Breast epithelium (tissue), 4 donors: ENCODE measurements at regions not wholly inside any gene's neighbourhood (a gene's known extent, or its start where the extent isn't known, plus 50 kb on each side); places are given as distances from the start of the nearest gene placed in this dataset.

Source experiments
- DNase-seq, 2 donors: peaks; one replicate each; pipeline ENCODE4 v3.0.0-alpha.2; 2019; ENCODE audit warnings: low spot score in 2 of 2
- H3K27ac ChIP-seq, 2 donors: fragments of 200-600 bp; sonication (generic) in 1 of 2; one replicate each; pipeline ENCODE4 v1.5.1; 2016 to 2019; ENCODE audit warnings: mild to moderate bottlenecking in 1 of 2
- H3K27me3 ChIP-seq, 2 donors: fragments of 200-600 bp; sonication (generic) in 1 of 2; one replicate each; pipeline versions ENCODE4 v1.5.1 to v1.6.0; 2017 to 2019; ENCODE audit warnings: control low read depth in 1 of 2, mild to moderate bottlenecking in 1 of 2
- H3K36me3 ChIP-seq: fragments of 200-600 bp; one replicate; pipeline ENCODE4 v1.5.1; 2019
- H3K4me1 ChIP-seq, 2 donors: fragments of 200-600 bp; sonication (generic); one replicate each; pipeline ENCODE4 v1.5.1; 2016 to 2019; ENCODE audit warnings: control low read depth in 1 of 2
- H3K4me3 ChIP-seq, 3 donors: fragments of 200-600 bp; sonication (generic); 1 replicate in 2 of 3; 2 replicates in 1 of 3; pipeline ENCODE4 v1.5.1; 2016 to 2019; ENCODE audit warnings: mild to moderate bottlenecking in 3 of 3, moderate library complexity in 2 of 3
- H3K9me3 ChIP-seq, 2 donors: fragments of 200-600 bp; sonication (generic) in 1 of 2; one replicate each; pipeline ENCODE4 v1.5.1; 2016 to 2019; ENCODE audit warnings: control low read depth in 1 of 2
- POLR2A ChIP-seq: fragments of 450-650 bp; IDR thresholded peaks from one replicate; pipeline ENCODE4 v1.6.1; 2016; ENCODE audit warnings: antibody characterized with exemption, mild to moderate bottlenecking, moderate library complexity
- POLR2AphosphoS5 ChIP-seq, 3 donors: sonication (generic); formaldehyde crosslinking; IDR thresholded peaks; one replicate each; pipeline ENCODE4 v1.6.1; 2017; ENCODE audit warnings: antibody characterized with exemption in 3 of 3
- intact Hi-C: fragments of 100-400 bp; cut with DNase I; formaldehyde crosslinking; loops from one replicate; pipeline ENCODE4 v1.15.1; 2023; ENCODE audit warnings: low total_unique reads
- TF ChIP-seq, protein P1 (sequence below), 3 donors: fragments of 450-650 bp; IDR thresholded peaks; one replicate each; pipeline ENCODE4 v1.5.1; 2016 to 2017; ENCODE audit warnings: antibody characterized with exemption in 3 of 3, mild to moderate bottlenecking in 3 of 3, moderate library complexity in 3 of 3

DNA sequence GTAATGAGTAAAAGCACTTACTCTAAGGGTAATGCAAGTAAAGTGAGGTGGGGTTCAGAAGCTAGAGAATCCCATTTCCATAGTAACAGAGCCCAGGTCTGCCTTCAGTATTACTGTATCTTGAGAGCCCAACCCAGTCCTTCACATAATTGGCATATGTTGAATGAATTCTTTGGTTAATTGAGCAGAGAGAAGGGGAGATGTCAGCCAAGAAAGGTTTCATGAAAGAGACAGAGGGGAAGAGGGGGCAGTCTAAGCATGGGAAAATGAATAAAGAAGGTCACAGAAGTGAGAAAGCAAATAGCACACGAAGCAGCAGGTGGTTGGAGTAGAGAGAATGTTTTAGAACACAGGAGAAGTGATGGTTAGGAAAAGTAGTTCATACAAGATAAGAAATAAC is 371.1 kb downstream of the SEC23A start:
- no peaks in the 10 kb centered on the region for H3K27me3 ChIP-seq
- no peak for DNase-seq
- H3K9me3 ChIP-seq, result no peaks in the 10 kb centered on the region
- TF ChIP-seq, protein P1, sequence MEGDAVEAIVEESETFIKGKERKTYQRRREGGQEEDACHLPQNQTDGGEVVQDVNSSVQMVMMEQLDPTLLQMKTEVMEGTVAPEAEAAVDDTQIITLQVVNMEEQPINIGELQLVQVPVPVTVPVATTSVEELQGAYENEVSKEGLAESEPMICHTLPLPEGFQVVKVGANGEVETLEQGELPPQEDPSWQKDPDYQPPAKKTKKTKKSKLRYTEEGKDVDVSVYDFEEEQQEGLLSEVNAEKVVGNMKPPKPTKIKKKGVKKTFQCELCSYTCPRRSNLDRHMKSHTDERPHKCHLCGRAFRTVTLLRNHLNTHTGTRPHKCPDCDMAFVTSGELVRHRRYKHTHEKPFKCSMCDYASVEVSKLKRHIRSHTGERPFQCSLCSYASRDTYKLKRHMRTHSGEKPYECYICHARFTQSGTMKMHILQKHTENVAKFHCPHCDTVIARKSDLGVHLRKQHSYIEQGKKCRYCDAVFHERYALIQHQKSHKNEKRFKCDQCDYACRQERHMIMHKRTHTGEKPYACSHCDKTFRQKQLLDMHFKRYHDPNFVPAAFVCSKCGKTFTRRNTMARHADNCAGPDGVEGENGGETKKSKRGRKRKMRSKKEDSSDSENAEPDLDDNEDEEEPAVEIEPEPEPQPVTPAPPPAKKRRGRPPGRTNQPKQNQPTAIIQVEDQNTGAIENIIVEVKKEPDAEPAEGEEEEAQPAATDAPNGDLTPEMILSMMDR (IDR thresholded peaks at IDR 0.05), result no peak
- TF ChIP-seq POLR2AphosphoS5 (IDR thresholded peaks at IDR 0.05) (no peak), POLR2A (no peak)
- no peaks in the 10 kb centered on the region for H3K36me3 ChIP-seq
- H3K4me1 ChIP-seq, result no peaks in the 10 kb centered on the region
- intact Hi-C loops, result no loop called here
- H3K4me3 ChIP-seq, result no peak overlapping the region
- H3K27ac ChIP-seq, result no peak overlapping the region

DNA sequence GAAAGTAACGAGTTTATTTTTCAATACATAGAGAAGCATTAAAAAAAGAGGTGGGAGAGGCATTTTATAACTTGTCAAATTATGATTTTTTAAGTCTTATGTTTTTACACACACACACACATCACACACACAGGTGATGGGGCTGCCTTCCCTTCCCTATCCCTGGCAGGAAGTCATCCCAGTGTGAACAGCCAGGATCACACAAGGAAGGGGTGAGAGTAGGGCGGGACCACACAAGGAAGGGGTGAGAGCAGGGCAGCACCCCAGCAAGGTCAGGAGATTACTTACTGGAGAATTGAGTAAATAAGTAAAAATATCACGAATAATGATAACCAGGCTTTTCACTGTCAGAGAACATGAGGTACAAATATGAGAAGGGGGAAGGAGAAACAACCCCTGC is 372.6 kb downstream of the SEC23A start:
- Histone ChIP-seq H3K4me1 (no peaks in the 10 kb centered on the region), H3K27ac (no peak overlapping the region), H3K4me3 (no peak overlapping the region), H3K9me3 (no peaks in the 10 kb centered on the region), H3K36me3 (no peaks in the 10 kb centered on the region), H3K27me3 (no peaks in the 10 kb centered on the region)
- intact Hi-C loops, result no loop called here
- no peak for DNase-seq
- TF ChIP-seq POLR2A (no peak), POLR2AphosphoS5 (IDR thresholded peaks at IDR 0.05) (no peak)
- TF ChIP-seq, protein P1 (IDR thresholded peaks at IDR 0.05), result no peak

DNA sequence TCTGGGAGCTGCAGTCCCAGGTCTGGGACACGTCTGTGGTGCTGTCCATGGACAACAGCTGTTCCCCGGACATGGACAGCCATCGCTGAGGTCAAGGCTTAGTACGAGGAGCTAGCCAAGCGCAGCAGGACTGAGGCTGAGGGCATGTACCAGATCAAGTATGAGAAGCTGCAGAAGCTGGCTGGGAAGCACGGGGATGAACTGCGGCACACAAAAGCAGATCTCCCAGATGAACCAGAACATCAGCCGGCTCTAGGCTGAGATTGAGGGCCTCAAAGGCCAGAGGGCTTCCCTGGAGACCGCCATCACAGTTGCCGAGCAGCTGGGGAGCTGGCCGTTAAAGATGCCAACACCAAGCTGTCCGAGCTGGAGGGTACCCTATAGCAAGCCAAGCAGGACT is 375.3 kb downstream of the SEC23A start:
- H3K9me3 ChIP-seq, result no peaks in the 10 kb centered on the region
- H3K36me3 ChIP-seq, result no peaks in the 10 kb centered on the region
- H3K27me3 ChIP-seq, result no peaks in the 10 kb centered on the region
- TF ChIP-seq POLR2AphosphoS5 (IDR thresholded peaks at IDR 0.05), result no peak
- no peak for TF ChIP-seq POLR2A
- TF ChIP-seq, protein P1 (IDR thresholded peaks at IDR 0.05), result no peak
- intact Hi-C loops, result no loop called here
- DNase-seq, result no peak
- no peaks in the 10 kb centered on the region for H3K4me1 ChIP-seq
- no peak overlapping the region for H3K27ac ChIP-seq
- no peak overlapping the region for H3K4me3 ChIP-seq

DNA sequence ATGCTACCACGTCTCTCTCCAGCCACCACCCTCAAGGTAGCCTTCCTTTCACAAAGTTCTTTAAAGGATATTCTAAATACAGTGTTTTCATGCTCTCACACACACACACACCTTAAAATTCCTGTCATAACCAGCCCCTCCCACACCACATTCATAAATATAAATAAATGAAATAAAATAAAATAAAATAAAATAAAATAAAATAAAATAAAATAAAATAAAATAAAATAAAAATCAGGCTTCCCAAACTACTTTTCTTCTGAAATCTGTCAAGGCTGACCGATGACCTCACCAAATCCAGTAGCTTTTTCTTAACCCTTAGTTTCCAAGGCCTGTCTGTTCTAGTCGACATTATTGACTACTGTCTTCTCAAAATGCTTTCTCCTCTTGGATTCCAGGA is 378.4 kb downstream of the SEC23A start:
- no peaks in the 10 kb centered on the region for H3K9me3 ChIP-seq
- H3K4me3 ChIP-seq, result no peak overlapping the region
- H3K4me1 ChIP-seq, result no peaks in the 10 kb centered on the region
- no peak overlapping the region for H3K27ac ChIP-seq
- TF ChIP-seq, protein P1 (IDR thresholded peaks at IDR 0.05), result no peak
- TF ChIP-seq POLR2AphosphoS5 (IDR thresholded peaks at IDR 0.05) (no peak), POLR2A (no peak)
- no peak for DNase-seq
- no peaks in the 10 kb centered on the region for H3K36me3 ChIP-seq
- no peaks in the 10 kb centered on the region for H3K27me3 ChIP-seq
- intact Hi-C loops, result no loop called here

DNA sequence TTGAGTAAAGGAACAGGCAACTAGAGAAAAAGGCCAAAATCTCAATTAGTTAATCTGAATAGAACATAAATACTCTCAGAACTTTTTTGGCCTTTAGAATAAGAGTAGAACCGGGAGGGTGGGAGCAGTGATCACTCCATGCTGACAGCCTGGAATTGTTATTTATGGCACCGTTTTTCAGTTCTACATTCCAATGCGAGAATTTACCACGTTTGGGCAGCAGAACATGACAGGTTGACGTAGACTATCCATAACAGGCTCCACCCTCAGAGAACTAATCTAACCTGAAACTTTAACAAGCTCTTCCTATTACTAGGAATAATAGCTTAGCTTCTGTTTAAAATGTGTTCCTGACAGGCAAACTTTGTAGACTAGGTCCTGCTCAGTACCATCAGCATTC is 379.1 kb downstream of the SEC23A start:
- no peak for DNase-seq
- intact Hi-C loops, result no loop called here
- no peaks in the 10 kb centered on the region for H3K9me3 ChIP-seq
- H3K27ac ChIP-seq, result no peak overlapping the region
- TF ChIP-seq POLR2A, result no peak
- no peak for TF ChIP-seq POLR2AphosphoS5 (IDR thresholded peaks at IDR 0.05)
- TF ChIP-seq, protein P1 (IDR thresholded peaks at IDR 0.05), result no peak
- H3K4me1 ChIP-seq, result no peaks in the 10 kb centered on the region
- no peaks in the 10 kb centered on the region for H3K27me3 ChIP-seq
- no peaks in the 10 kb centered on the region for H3K36me3 ChIP-seq
- no peak overlapping the region for H3K4me3 ChIP-seq
